ENCODE measurements at regions not wholly inside any gene's neighbourhood (a gene's known extent, or its start where the extent isn't known, plus 50 kb on each side); places are given as distances from the start of the nearest gene placed in this dataset.

GRCh38 chr2:8263901-8264300 is 418.0 kb upstream of the ID2 start:
- no peak for TF ChIP-seq EZH2phosphoT487 (IDR thresholded peaks at IDR 0.05; ENCODE audit: borderline replicate concordance)
- TF ChIP-seq CTCF (conservative IDR thresholded peaks at IDR 0.05; ENCODE audit: low read length), result no peak

Data from Loucy (cell line).